Upper lobe of right lung (tissue), 1 donor: ENCODE measurements at regions not wholly inside any gene's neighbourhood (a gene's known extent, or its start where the extent isn't known, plus 50 kb on each side); places are given as distances from the start of the nearest gene placed in this dataset.

Experiments used
- ATAC-seq: fragments of 200-7000 bp; cut with Tn5 transposase; one replicate; pipeline ENCODE4 v1.9.1; 2020; ENCODE audit warnings: mild to moderate bottlenecking, moderate library complexity
- DNase-seq: peaks from one replicate; pipeline ENCODE4 v3.0.0-alpha.2; 2020
- H3K27ac ChIP-seq: fragments of 200-600 bp; one replicate; pipeline ENCODE4 v1.8.0; 2022
- H3K27me3 ChIP-seq: fragments of 200-600 bp; one replicate; pipeline ENCODE4 v1.8.0; 2022; ENCODE audit warnings: mild to moderate bottlenecking
- H3K36me3 ChIP-seq: fragments of 200-600 bp; one replicate; pipeline ENCODE4 v1.8.0; 2022
- H3K4me1 ChIP-seq: fragments of 200-600 bp; one replicate; pipeline ENCODE4 v1.8.0; 2022
- H3K4me3 ChIP-seq: fragments of 200-600 bp; one replicate; pipeline ENCODE4 v1.8.0; 2022; ENCODE audit warnings: mild to moderate bottlenecking
- H3K9me3 ChIP-seq: fragments of 200-600 bp; one replicate; pipeline ENCODE4 v1.8.0; 2022
- intact Hi-C: fragments of 100-400 bp; cut with DNase I; formaldehyde crosslinking; loops from one replicate; pipeline ENCODE4 v1.11.0; 2022
- TF ChIP-seq, protein P1 (sequence below): fragments of 200-600 bp; IDR thresholded peaks from one replicate; pipeline ENCODE4 v1.8.0; 2022; ENCODE audit warnings: antibody characterized with exemption
- donor health status: DM: no; HTN: yes; CAD: no; lungs with severe emphysema.

DNA sequence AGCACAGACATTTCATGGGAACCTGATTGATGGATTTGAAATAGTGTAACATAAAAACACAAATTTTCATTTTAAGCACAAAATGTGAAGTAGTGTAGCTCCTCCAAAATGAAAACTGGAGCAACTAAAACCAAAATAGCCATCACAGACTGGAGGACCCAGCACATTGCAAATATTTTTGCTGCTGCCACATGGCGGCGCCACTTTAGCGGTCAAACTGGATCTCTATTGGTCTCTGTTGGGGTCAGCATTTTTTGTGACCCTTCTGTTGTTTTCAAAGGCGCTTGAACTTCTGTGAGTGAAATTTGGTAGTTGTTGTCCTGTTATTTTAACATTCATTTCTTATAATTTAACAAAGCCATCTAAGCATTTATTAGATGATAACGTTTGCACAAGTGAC is 259.9 kb downstream of the IL20RB start:
- Histone ChIP-seq H3K9me3 (peaks cover 3% of the 10 kb centered on the region), H3K36me3 (no peaks in the 10 kb centered on the region), H3K27me3 (no peaks in the 10 kb centered on the region), H3K27ac (no peak overlapping the region), H3K4me3 (no peak overlapping the region), H3K4me1 (no peaks in the 10 kb centered on the region)
- intact Hi-C loops: no loop called here
- DNase-seq: no peak
- TF ChIP-seq, protein P1, sequence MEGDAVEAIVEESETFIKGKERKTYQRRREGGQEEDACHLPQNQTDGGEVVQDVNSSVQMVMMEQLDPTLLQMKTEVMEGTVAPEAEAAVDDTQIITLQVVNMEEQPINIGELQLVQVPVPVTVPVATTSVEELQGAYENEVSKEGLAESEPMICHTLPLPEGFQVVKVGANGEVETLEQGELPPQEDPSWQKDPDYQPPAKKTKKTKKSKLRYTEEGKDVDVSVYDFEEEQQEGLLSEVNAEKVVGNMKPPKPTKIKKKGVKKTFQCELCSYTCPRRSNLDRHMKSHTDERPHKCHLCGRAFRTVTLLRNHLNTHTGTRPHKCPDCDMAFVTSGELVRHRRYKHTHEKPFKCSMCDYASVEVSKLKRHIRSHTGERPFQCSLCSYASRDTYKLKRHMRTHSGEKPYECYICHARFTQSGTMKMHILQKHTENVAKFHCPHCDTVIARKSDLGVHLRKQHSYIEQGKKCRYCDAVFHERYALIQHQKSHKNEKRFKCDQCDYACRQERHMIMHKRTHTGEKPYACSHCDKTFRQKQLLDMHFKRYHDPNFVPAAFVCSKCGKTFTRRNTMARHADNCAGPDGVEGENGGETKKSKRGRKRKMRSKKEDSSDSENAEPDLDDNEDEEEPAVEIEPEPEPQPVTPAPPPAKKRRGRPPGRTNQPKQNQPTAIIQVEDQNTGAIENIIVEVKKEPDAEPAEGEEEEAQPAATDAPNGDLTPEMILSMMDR: peak; percentile 9
- no peak for ATAC-seq

DNA sequence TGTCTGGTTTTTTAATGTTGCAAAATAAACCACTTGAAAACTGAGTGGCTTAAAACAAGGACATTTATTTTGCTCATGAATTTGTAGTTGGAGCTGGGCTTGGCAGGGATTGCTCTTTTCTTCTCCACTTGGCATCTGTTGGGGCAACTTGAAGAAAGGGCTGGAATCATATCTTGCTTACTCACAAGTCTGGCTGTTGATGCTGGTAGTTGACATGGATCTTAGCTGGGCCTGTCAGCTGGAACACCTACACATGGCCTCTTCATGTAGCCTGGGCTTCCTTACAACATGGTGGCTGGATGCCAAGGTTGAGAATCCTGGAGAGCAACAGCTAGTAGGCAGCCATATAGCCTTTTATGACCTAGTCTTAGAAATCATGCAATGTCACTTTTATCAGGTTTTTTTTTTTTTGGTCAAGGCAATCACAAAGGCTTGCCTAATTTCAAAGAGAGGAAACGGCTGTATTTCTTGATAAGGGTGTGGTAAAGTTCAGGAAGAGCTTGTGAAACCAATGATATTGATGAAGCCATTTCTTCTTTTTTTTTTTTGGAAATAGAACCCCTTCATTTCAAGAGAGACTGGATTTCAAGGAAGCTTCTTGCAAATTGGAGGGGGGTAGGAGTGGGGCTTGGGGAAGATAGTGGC is 262.1 kb downstream of the IL20RB start:
- no peaks in the 10 kb centered on the region for H3K4me1 ChIP-seq
- H3K4me3 ChIP-seq: no peak overlapping the region
- intact Hi-C loops: no loop called here
- H3K27me3 ChIP-seq: no peaks in the 10 kb centered on the region
- TF ChIP-seq, protein P1: no peak
- DNase-seq: no peak
- no peak for ATAC-seq
- H3K9me3 ChIP-seq: peaks cover 3% of the 10 kb centered on the region
- no peak overlapping the region for H3K27ac ChIP-seq
- H3K36me3 ChIP-seq: no peaks in the 10 kb centered on the region

DNA sequence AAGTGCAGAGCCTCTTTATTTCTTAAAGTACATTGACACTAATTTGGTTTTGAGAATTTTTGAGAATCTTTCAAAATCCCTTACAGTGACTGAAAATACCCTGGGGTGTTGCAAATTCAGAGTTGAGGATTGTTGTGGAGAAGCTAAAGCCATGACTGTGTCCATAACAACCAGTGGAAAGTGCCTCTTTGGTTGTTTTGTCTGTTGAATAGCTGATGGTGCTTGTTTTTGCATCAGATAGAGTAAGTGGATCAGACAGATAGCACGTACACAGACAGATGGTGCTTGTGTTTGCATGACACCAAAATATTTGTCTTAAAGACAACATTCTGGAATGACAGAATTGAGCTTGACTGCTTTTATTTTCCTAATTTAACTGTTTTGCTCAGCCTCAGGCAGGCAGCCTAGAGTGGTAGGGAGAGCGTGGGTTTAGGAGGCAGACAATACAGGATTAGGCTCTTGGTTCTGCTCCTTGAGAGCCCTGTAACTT is 265.0 kb downstream of the IL20RB start:
- H3K27me3 ChIP-seq: no peaks in the 10 kb centered on the region
- no peaks in the 10 kb centered on the region for H3K4me1 ChIP-seq
- ATAC-seq: no peak

DNA sequence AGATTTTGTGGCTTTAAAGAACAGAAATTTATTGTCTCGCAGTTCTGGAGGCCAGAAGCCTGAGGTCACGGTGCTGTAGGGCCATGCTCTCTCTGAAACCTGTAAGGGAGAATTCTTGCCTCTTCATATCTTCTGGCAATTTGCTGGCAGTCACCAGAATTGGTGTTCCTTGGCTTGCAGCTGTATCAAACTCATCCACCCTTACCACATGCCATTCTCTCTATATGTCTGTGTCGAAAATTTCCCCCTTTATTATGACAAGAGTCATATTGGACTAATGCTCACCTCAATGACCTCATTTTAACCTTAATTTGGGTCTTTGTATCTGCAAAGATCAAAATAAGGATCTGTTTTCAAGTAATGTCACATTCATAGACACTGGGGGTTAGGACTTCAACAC is 266.7 kb downstream of the IL20RB start:
- ATAC-seq (no peak), DNase-seq (no peak)
- Histone ChIP-seq H3K27me3 (no peaks in the 10 kb centered on the region), H3K9me3 (peaks cover 3% of the 10 kb centered on the region), H3K4me1 (no peaks in the 10 kb centered on the region), H3K27ac (no peak overlapping the region), H3K36me3 (no peaks in the 10 kb centered on the region), H3K4me3 (no peak overlapping the region)
- intact Hi-C loops: no loop called here
- TF ChIP-seq, protein P1: no peak

More for the DNA sequence above, 265.0 kb downstream of the IL20RB start:
- intact Hi-C loops: no loop called here
- Histone ChIP-seq H3K36me3 (no peaks in the 10 kb centered on the region), H3K9me3 (peaks cover 3% of the 10 kb centered on the region), H3K4me3 (no peak overlapping the region), H3K27ac (no peak overlapping the region)
- TF ChIP-seq, protein P1: no peak
- DNase-seq: no peak

DNA sequence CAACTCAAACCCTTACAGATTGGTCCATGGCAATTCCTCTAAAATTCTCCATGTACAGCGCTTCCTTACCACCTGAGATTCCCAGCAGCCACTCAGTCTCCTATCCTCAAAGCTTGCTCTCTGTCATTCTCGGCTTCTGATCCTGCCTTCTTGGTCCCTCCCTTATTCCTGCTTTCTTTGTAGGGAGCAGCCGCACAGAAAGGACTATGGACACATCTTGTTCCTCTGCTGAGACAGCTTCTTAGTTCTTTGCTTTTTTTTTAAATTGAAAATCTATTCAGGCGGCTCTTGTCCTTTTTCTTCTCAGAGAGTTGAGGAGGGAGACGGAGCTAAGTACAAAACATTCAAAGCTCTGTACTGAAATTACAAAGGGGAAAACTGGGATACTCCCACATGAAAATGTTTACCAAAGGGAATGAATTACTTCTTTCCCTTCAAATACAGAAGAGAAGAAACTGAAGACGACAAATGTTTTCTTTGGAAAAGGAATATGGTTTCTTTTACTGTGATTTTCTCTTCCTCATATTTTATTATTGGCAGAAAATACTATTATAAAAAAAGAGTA is 285.1 kb downstream of the IL20RB start:
- Histone ChIP-seq H3K4me3 (no peak overlapping the region), H3K27me3 (no peaks in the 10 kb centered on the region), H3K27ac (no peak overlapping the region), H3K4me1 (no peaks in the 10 kb centered on the region), H3K9me3 (no peaks in the 10 kb centered on the region), H3K36me3 (no peaks in the 10 kb centered on the region)
- TF ChIP-seq, protein P1: no peak
- ATAC-seq: no peak
- intact Hi-C loops: no loop called here
- no peak for DNase-seq
